ENCODE measurements at regions not wholly inside any gene's neighbourhood (a gene's known extent, or its start where the extent isn't known, plus 50 kb on each side); places are given as distances from the start of the nearest gene placed in this dataset.

DNA sequence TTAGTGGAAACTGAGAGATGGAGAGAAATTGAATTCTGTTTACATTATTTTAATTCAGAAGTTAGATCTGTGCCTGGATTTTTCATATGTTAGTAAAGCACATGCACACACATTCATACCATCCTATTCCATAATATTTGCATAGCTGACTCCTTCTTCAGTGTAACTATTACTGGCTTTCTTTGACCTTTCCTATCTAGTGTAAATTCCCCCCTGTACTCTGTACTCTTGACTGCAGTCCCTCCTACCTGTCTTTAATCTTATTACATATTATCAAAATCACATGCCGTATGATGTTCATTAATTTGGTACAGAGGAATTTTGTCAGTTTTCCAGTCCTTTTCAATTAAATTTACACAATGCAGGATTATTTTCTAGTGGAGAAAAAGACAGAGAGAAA, 417.0 kb upstream of the SOX5 start:
- Mint-ChIP-seq H3K27ac (no peak overlapping the region), H3K36me3 (ENCODE audit: insufficient read depth) (no peaks in the 10 kb centered on the region), H3K4me3 (ENCODE audit: low read depth) (no peak overlapping the region), H3K27me3 (no peaks in the 10 kb centered on the region), H3K4me1 (ENCODE audit: low read depth) (peaks cover 20% of the 10 kb centered on the region), H3K9me3 (ENCODE audit: low read depth) (no peaks in the 10 kb centered on the region)
- TF ChIP-seq, protein P1, sequence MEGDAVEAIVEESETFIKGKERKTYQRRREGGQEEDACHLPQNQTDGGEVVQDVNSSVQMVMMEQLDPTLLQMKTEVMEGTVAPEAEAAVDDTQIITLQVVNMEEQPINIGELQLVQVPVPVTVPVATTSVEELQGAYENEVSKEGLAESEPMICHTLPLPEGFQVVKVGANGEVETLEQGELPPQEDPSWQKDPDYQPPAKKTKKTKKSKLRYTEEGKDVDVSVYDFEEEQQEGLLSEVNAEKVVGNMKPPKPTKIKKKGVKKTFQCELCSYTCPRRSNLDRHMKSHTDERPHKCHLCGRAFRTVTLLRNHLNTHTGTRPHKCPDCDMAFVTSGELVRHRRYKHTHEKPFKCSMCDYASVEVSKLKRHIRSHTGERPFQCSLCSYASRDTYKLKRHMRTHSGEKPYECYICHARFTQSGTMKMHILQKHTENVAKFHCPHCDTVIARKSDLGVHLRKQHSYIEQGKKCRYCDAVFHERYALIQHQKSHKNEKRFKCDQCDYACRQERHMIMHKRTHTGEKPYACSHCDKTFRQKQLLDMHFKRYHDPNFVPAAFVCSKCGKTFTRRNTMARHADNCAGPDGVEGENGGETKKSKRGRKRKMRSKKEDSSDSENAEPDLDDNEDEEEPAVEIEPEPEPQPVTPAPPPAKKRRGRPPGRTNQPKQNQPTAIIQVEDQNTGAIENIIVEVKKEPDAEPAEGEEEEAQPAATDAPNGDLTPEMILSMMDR (IDR thresholded peaks at IDR 0.05; ENCODE audit: unreplicated experiment) = no peak
- no peak for DNase-seq (ENCODE audit: low spot score, unreplicated experiment)

- TF ChIP-seq, protein P1 (IDR thresholded peaks at IDR 0.05; ENCODE audit: unreplicated experiment) = no peak
- DNase-seq (ENCODE audit: low spot score, unreplicated experiment) = no peak
- H3K9me3 Mint-ChIP-seq (ENCODE audit: low read depth) = no peaks in the 10 kb centered on the region
- H3K4me3 Mint-ChIP-seq (ENCODE audit: low read depth) = no peak overlapping the region
- H3K36me3 Mint-ChIP-seq (ENCODE audit: insufficient read depth) = no peaks in the 10 kb centered on the region
- no peaks in the 10 kb centered on the region for H3K27me3 Mint-ChIP-seq
- H3K27ac Mint-ChIP-seq = no peak overlapping the region
- peaks cover 34% of the 10 kb centered on the region for H3K4me1 Mint-ChIP-seq (ENCODE audit: low read depth)
Observed at GRCh38 chr12:24364921-24365320, 415.5 kb upstream of the SOX5 start.

GRCh38 chr12:24363177-24363754, 413.8 kb upstream of the SOX5 start:
- no peaks in the 10 kb centered on the region for H3K36me3 Mint-ChIP-seq (ENCODE audit: insufficient read depth)
- no peak for DNase-seq (ENCODE audit: low spot score, unreplicated experiment)
- TF ChIP-seq, protein P1 (IDR thresholded peaks at IDR 0.05; ENCODE audit: unreplicated experiment) = no peak
- H3K9me3 Mint-ChIP-seq (ENCODE audit: low read depth) = no peaks in the 10 kb centered on the region
- H3K27ac Mint-ChIP-seq = no peak overlapping the region
- no peaks in the 10 kb centered on the region for H3K27me3 Mint-ChIP-seq
- peaks cover 37% of the 10 kb centered on the region for H3K4me1 Mint-ChIP-seq (ENCODE audit: low read depth)
- no peak overlapping the region for H3K4me3 Mint-ChIP-seq (ENCODE audit: low read depth)

DNA sequence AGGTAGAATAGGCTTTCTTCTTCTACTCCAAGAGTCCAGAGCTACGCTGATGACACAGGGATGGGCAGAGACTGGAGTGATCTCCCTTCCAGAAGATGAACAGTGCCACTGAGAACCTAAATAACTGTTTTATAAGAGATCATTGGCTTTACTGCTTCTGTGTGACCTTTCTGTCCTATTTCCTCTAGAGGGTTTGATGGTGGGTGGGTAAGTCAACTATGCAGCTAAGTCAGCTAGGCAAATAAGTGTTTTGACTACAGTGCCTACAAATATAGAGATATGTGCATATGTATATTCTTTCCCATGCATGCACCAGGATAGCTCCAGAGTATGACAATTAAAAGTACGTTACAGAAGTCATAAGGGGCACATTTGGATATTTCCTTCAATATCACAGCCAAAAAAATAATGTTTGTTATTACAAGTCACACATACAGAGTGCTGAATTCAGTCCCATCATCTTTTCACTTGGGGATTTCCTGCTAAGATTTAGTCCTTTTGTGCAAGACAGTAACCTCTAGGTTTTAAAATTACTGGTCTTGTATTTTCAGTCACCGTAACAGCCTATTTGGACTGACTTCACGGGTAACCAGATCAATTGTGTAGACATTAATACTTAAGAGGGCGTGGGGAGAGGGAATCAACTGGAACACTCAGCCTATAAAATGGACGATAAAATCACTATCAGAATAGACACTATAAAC, 412.6 kb upstream of the SOX5 start:
- H3K4me3 Mint-ChIP-seq (ENCODE audit: low read depth) = no peak overlapping the region
- H3K36me3 Mint-ChIP-seq (ENCODE audit: insufficient read depth) = no peaks in the 10 kb centered on the region
- TF ChIP-seq, protein P1 (IDR thresholded peaks at IDR 0.05; ENCODE audit: unreplicated experiment) = no peak
- H3K4me1 Mint-ChIP-seq (ENCODE audit: low read depth) = peaks cover 37% of the 10 kb centered on the region
- no peaks in the 10 kb centered on the region for H3K9me3 Mint-ChIP-seq (ENCODE audit: low read depth)
- no peak for DNase-seq (ENCODE audit: low spot score, unreplicated experiment)
- H3K27me3 Mint-ChIP-seq = no peaks in the 10 kb centered on the region
- no peak overlapping the region for H3K27ac Mint-ChIP-seq

GRCh38 chr12:24360907-24361306, 411.4 kb upstream of the SOX5 start:
- Mint-ChIP-seq H3K4me1 (ENCODE audit: low read depth) (peaks cover 39% of the 10 kb centered on the region), H3K4me3 (ENCODE audit: low read depth) (no peak overlapping the region), H3K9me3 (ENCODE audit: low read depth) (no peaks in the 10 kb centered on the region), H3K36me3 (ENCODE audit: insufficient read depth) (no peaks in the 10 kb centered on the region), H3K27me3 (no peaks in the 10 kb centered on the region), H3K27ac (peak overlapping the region; percentile 79)
- DNase-seq (ENCODE audit: low spot score, unreplicated experiment) = no peak
- TF ChIP-seq, protein P1 (IDR thresholded peaks at IDR 0.05; ENCODE audit: unreplicated experiment) = no peak
